CD4-positive, alpha-beta T cell treated with Interleukin-1 beta for 1 hour (primary cell): ENCODE measurements at regions not wholly inside any gene's neighbourhood (a gene's known extent, or its start where the extent isn't known, plus 50 kb on each side); places are given as distances from the start of the nearest gene placed in this dataset.
"Not testable (repeated sequence)": the region's sequence is repeated elsewhere in the genome, so short reads cannot be mapped to it uniquely, and the experiment has no call there.

Source experiments
- DNase-seq, 2 donors: peaks; one replicate each; pipeline ENCODE4 v3.0.0-alpha.2; 2020 to 2022

DNA sequence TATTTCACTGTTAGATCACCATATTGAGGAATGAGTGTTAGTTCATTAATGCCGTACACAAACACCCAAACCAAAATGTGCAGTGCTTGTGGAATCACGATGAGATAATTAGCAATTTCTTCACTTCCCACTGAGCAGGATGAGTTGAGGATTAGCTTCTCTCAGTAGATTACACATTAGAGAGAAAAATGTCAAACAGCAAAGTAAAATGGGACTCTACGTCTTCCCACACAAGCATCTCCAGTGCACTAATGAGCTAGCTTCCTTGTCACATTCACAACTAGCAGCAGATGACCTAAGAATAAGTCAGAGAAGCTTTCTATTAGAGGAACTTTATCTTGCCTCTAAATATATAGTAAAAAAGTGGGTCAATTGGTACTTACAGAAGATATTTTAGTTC is 926.9 kb downstream of the TSN start:
- no peak for DNase-seq

DNA sequence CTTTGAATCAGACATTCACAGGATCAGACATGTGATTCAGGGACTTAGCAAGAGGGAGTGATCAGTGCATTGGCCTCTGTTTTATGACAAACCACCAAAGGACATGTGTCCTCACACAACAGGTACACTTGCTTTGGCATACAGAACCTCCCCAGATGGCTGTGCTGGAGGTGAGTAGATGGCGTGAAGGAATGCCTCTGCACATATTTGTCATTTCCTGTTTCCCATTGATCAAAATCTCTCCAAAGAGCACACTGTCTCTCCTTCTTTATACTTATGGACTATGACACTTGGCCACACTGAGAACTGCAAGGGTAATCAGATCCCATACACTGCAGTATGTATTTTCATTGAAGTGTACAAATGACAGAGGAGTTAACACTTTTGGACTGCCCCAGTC is 927.6 kb downstream of the TSN start:
- DNase-seq = no peak

DNA sequence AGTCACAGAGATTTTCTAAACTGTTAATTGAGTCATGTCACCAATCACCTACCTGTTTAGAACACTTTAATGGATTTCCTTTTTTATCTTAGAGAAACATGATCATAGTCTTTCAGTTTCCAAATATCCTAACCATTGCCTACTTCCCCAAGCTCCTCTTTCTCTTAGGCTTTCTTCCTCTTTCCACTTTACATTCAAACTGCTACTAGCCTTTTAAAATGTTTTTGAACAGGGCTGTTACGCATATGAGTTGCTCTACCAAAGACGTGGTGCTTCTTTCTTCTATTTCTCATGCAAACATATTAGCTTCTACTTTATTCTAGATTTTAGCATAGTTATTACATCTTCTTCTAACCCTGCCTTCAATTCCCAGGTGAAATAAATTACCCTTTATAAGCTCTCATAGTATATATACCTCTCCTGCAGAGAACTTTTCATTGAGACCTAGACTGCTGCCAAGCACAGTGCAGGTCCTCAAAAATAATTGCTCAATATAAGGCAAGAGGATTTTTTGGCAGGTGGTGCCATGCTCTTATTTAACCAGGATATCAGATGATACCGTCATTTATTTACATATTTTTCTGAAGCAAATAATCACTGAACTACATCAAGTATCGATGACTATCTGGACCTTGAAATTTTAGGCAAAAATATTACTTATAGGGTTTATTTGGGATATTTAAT is 937.1 kb downstream of the TSN start:
- DNase-seq = no peak

DNA sequence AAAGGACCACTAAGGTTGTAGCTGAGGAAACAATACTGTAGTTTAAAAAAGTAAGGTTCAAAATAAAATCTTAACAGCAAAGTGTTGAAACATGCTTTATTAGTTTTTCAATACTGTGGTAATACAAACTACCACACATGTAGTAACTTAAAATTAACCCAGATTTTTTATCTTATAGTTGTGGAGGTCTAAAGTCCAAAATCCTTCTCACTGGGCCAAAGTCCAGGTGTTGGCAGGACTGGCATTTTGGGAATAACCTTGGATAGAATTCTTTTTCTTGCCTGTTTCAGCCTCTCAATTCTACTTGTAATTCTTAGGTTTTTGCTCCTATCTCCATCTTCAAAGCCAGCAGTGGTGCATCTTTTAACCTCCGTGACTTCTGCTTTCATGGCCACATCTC is 942.0 kb downstream of the TSN start:
- no peak for DNase-seq

DNA sequence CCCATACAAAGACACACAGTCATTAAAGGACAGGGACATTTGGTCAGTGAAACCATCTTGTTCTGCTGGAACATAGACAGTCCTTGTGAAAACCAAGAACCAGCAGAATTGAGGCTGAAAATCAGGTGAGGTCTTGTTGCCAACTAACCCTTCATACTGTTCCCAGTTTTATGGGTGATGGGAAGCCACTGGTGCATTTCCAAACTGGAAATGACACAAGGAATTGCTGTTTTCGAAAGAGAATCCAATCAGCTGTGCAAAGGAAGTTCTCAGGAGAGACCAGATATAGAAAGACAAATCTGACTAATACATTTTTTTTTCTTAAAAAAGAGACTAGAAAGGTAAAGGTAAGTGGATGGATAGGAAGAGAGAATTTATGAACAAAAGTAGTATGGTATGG is 948.2 kb downstream of the TSN start:
- DNase-seq = no peak

DNA sequence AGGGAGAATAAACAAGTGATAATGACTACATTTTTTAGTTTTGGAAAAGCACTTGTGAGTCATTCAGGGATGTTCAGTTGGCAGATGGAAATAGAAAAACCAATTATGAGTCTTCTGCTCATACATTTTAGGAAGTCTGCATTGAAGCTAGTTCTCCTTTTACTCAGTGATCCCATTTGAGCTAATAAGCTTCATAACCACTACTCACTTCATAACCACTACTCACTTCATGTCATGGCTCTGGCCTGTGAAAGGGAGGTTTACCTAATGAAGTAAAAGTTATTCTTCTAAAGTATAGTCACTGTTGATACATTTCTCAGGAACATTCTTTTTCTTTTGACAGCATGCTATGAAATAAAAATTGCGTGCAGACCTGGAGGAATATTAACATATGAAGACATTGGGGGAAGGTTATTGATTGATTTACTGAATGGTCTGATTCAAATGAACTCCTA is 948.7 kb downstream of the TSN start:
- no peak for DNase-seq

DNA sequence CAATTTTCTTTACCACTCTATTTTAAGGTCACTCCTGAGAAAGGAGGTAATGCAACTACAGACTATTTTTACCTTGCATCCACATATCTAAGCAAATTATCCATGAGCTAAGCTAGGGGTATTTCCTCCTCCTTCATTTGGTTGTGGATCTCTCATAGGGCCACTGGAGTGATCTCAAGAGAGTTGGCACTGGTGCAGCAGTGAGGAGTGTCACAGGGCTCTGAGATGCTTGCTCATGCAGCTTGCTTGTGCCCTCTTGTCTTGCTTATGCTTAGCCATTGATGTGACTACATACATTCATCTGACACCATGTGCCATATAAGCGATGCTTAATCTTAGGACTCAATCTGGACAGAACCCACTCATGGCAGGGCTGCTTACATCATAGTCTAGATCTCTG is 950.3 kb downstream of the TSN start:
- no peak for DNase-seq

DNA sequence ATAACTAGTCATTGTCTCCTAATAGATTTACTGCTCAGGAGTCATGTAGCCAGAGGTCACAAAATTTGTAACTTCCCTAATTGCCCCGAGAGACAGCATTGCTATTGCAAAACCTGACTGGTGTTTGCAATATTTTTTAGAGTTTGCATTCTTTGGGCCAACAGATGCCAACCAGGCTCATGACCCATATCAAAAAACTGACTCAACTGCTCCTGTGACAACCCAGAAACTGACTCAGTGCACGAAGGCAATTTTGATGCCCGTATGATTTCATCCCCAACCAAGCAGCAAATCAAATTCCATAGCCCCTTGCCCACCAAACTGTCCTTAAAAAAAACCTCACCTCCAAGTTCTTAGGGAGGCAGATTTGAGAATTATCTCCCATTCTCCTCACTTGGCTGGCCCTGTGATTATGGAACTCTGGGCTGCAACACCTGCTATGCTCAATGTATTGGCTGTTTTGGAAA is 951.3 kb downstream of the TSN start:
- DNase-seq = no peak

DNA sequence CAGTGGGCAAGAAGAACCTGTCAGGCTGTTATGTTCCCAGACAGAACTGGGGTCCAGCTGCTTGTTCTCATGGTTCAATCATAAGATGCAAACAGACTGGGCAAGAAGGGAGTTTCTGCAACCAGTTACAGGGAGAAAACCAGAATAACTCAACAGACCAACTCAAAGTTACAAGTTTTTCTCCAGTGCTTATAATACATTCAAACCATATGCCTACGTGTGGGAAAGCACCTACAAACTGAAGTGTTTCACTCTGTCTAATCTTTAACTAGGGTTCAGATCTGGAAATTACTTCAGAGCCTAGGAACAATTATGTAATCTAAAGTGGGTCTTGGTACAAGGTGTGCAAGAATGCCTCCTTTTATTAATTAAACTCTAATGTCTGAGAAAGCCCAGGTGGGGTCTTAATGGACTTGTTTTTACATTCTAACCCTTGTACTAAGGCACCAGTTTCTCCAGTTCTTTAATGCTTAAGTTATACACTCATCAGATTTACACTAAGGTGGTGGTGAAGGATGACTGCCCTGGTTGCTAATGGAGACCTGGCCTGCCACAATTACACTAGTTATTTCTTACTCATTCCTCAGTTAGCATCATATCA is 951.9 kb downstream of the TSN start:
- no peak for DNase-seq

DNA sequence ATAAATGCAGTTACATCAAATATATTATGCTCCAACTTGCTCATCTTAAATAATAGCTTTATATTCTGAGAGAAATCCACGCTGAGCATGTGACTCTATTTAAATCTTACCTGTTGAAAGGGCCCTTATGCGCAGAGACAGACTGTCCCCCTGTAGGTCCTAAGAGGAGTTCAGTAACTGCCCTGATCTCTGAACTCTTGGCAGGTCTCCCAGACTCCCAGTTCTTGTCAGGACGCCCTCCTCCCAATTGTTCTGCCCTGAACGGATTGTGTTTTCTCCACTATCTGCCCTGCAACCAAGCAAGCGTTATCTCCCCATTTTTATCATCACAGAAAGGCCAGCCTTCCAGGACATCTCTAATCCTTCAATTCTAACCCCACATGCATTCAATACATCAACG is 954.6 kb downstream of the TSN start:
- DNase-seq = no peak

DNA sequence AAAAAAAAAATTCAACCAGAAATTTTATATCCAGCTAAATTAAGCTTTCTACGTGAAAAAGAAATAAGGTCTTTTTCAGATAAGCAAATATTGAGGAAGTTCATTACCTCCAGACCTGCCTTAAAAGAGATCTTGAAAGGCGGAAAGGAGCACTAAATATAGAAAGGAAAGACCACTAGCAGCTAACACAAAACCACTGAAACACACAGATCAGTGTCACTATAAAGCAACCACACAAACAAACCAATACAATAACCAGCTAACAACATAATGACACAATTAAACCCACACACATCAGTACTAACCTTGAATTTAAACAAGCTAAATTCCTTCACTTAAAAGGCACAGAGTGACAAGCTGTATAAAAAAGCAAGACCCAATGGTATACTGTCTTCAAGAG is 958.3 kb downstream of the TSN start:
- DNase-seq = no peak

DNA sequence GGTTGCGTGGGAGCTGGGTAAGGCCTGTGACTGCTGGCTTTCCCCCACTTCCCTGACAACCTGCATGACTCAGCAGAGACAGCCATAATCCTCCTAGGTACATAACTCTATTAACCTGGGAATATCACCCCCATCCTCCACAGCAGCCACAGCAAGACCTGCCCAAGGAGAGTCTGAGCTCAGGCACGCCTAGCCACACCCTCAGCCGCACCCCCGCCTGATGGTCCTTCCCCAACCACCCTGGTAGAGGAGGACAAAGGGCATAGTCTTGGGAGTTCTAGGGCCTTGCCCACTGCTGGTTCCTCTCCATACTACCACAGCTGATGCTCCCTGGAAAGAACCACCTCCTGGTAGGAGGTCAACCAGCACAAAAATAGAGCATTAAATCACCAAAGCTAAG is 965.4 kb downstream of the TSN start:
- not testable (repeated sequence) for DNase-seq

DNA sequence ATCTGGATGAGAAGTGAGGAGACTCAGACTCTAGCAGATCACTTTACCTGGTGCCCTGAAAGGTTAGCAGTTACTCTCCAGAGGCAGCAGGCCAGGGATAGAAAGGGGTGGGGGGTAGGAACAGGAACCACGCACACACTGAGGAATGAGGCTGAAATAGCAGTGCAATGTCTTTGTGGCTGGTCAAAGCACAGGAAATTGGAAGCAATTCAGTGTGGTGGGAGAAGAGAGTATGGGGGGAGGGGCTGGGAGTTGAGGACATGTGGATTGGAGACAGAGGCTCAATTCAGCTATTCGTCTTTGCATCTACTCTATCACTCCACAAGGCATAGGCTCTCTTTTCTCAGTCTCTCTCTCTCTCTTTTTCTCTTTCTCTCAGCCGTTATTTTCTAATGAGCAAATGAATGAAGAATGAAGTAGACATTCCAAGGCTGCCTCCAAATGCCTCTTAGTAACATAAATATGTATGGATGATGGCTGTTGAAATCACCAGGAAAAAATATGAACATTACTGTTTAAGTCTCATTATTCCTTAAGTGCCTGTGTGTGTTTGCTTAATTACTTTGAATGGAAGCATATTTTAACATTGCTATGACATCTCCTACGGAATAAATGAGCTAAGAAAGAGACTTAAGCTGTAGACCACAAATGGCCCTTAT is 979.4 kb downstream of the TSN start:
- DNase-seq = no peak

DNA sequence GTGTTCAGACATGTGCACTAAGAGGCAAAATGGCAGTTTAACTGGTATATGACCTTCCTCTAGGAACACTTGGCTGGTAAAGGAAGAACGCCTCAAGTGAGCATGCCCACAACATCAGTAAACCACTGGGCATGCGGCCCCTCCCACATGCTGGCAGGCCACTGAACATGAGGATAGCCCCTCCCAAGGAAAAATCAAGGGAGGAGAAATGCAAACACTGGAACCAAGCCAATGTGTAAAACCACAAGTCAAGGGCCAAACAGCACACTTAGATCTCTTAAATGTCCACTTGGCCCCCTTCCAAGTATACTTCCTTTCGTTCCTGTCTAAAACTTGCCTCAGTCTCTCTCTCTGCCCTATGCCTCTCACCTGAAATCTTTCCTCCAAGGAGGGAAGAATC is 980.8 kb downstream of the TSN start:
- no peak for DNase-seq

DNA sequence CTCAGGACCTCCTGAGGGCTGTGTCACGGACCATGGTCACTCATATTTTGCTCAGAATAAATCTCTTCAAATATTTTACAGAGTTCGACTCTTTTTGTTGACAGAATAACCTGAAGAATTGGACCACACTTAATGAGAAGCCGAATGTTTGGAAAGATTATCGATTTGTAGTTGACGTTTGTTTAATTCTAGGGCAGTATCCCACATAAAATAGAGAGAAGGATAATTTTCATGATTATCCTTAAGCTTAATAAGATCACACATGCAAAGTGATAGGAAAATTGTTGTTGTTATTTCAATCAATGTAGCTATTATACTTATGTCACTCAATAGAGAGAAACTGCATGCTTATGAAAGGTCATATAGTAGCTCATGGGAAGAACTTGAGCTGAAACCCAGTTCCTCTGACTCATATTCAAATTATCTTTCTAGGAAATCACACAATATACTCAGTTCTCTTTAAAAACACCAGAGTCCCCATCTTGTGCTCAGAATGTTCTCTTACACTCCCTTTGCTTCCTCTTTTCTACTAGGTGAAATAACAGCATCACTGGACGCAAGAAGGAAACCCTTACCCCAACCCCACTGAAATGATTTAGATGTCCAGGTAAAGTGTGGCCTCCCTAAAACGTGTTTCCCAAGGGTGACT is 982.1 kb downstream of the TSN start:
- DNase-seq = no peak

DNA sequence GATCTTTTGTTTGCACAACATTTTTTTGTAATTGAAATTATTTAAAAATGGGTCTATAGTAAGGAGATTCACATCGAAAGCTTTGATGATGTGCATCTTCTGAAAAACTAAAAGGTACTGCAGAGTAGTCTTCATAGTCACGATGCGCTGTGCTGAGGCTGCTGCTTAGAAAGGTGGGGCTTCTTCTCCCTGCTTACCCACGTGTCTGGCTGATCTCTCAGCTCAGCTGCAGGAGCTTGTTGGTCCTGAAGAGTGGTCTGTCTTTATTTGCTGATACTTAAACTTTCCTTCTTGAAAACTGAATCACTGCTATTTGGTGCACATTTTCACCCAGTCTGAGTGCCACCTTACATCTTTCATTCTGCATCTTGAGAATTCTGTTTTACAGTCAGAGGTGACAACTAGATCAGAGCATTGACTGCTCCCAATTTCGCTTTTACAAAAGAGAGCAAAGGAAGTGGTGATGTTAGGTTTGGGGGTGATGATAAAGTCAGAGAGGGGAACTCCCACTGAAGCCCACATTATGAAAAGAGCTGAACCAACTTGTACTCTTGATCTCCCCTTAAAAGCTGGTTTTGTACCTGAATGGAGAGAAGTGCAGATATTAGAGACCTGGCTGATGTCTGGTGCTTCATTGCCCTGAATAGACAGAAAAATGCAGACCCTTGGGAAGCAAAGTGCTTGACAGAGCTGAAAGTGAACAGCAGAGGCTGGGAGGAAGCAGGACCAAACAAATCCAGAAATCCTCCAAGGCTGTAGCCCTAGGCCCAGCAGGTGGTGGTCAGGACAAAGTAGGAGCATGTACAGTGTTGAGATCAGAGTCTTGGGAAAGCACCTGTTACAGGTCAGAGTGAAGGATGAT is 984.5 kb downstream of the TSN start:
- DNase-seq = no peak

DNA sequence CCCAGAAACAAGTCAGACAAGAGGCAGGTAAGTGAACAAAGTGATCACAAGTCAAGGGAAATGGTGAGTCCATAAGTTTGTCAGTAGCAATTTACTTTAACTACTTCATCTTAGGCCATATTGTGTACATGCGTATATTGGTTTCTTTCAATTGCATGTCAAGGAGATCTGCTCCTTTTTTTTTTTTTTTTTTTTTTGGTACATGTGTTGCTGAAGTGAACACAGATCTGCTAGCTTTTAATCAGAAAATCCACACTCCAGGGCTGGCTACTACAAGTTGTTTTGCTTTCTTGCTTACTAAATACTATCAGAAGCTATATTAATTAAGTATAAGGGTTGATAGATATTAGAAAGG is 985.1 kb downstream of the TSN start:
- DNase-seq = no peak

DNA sequence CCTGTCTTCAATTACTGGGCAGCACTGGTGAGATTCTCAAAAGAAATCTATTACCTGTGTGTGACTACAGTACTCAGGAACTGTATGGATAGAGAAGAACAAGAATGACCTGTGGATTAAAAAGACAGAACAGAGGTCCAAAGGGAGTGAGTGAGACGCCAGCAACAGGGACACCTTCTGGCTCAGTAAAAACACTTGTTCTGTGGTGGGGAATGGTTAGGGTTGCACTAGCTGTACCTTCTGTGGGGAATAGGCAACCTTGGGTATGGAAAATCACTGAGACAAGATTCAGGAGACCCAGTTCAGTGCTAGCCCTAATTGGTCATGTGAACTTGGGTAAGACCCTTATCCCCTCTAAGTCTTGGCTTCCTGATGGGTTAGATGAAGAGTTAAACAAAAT is 986.0 kb downstream of the TSN start:
- DNase-seq = no peak

DNA sequence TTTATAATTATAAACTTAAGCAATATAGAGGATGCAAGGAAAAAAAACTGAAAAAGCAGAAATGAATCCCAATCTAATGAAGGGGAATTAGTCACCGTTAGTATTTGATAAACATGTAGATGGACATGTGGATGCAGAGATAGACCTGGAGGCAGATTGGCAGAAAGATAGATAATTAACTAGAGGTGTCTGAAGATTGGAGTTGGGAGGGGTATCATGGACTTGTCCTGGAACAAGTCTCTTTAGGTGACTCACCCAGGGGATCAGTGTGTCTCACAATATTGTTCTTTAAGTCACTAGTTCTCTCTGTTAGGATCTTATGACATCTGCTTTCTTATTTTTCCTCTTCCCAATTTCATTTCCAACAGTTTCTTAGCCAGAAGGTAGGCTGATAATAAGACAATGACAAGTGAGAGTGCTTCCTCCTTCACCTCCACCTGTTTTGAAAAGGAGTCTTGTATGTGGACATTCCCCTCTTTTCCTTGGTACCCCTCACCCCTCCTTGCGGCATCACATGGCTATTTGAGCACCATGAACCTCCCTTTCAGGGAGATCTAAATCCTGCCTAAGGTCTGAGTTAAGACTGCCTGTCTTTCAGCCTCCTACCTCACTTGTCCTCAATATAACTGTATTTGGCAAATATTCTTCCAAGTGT is 987.7 kb downstream of the TSN start:
- DNase-seq = no peak

DNA sequence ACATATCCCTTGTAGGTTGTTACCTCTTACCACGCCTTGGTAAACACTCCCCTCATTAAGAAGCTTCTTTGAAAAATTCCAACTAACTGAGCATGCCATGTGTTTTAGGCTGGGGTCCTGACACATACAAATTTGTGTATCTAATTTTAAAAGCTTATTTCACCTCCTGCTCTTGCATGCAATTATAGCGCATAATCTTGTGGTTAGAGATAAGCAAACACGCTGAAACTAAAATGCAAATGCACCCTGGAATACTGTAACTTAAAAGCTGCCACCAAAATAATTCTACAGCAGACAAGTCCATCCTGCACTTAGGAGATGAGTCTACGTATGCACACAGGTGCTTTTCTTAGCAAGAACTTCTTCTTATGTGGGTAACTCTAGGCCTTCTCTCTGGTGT is 990.2 kb downstream of the TSN start:
- DNase-seq = no peak

DNA sequence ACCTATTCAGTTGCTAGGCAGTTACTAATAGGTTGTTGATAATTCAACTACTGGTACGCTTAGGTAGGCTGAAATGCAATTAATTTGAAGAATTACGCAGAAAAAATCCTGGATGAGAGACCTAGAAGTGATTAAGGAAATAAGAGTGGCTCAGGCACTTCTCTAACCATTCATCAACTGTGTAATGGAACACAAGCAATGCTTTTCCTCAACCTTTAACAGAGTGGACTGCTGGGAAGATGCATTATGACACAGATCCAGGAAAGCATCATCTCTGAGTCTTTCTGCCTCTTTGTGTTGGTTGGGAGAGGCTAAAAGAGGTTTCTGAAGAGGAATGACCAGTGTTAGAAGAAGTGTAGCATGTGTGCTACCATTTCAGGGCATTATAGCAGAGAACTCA is 992.2 kb downstream of the TSN start:
- no peak for DNase-seq

DNA sequence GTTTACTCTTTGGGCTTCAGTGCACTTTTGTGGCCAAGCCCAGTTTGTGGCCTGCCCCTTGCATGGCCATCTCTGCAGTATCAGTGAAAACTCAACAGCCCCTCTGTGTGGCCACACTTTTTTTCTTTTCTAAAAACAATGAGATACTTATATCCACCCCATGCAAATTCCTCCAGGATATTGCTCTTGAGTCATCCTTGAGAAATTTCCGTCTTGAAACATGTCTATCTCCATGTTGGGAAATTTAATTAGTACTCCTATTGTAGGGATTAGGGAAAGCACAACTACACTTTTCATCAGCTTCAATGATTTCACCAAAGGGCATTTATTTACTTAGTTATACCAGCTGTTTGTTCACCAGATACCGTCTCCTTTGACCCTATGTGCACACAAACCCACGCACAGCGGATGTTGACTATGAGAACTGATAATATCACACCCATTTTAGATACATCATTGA is 993.1 kb downstream of the TSN start:
- no peak for DNase-seq
